Left lung (tissue), 4 donors: ENCODE measurements at regions not wholly inside any gene's neighbourhood (a gene's known extent, or its start where the extent isn't known, plus 50 kb on each side); places are given as distances from the start of the nearest gene placed in this dataset.

Experiments used
- ATAC-seq: fragments of 200-7000 bp; cut with Tn5 transposase; one replicate; pipeline ENCODE4 v1.9.1; 2020; ENCODE audit warnings: moderate library complexity
- DNase-seq, 4 donors: peaks; one replicate each; pipeline ENCODE4 v3.0.0-alpha.2; 2013 to 2020
- H3K27ac ChIP-seq, 2 donors: fragments of 200-600 bp; sonication (generic) in 1 of 2; one replicate each; pipeline versions ENCODE4 v1.5.0 to v1.8.0; 2020 to 2021
- H3K27me3 ChIP-seq, 2 donors: fragments of 200-600 bp; sonication (generic) in 1 of 2; one replicate each; pipeline versions ENCODE4 v1.5.0 to v1.8.0; 2020 to 2021
- H3K36me3 ChIP-seq, 2 donors: fragments of 200-600 bp; sonication (generic) in 1 of 2; one replicate each; pipeline versions ENCODE4 v1.5.0 to v1.8.0; 2020 to 2021
- H3K4me1 ChIP-seq, 2 donors: fragments of 200-600 bp; one replicate each; pipeline ENCODE4 v1.8.0; 2021
- H3K4me3 ChIP-seq, 2 donors: fragments of 200-600 bp; sonication (generic) in 1 of 2; one replicate each; pipeline versions ENCODE4 v1.5.0 to v1.8.0; 2020 to 2021; ENCODE audit warnings: mild to moderate bottlenecking in 1 of 2
- H3K9me3 ChIP-seq, 2 donors: fragments of 200-600 bp; sonication (generic) in 1 of 2; one replicate each; pipeline versions ENCODE4 v1.5.0 to v1.8.0; 2020 to 2021
- CTCF ChIP-seq, 2 donors: fragments of 200-600 bp; sonication (generic) in 1 of 2; IDR thresholded peaks; one replicate each; pipeline versions ENCODE4 v1.5.0 to v1.8.0; 2021; ENCODE audit warnings: antibody characterized with exemption in 2 of 2
- intact Hi-C, 2 donors: fragments of 100-400 bp; cut with DNase I; formaldehyde crosslinking; loops; one replicate each; pipeline versions ENCODE4 v1.11.2 to v1.14.2; 2022
- donor health status: DM: no; HTN: yes; CAD: no.
- donor health status: DM: no; HTN: no; CAD: no.

GRCh38 chr1:221944247-221944870, 202.5 kb upstream of the DUSP10 start:
- H3K9me3 ChIP-seq: peaks cover 0 to 23% of the 10 kb centered on the region in 2 donors
- TF ChIP-seq CTCF (IDR thresholded peaks at IDR 0.05): no peak
- H3K36me3 ChIP-seq: no peaks in the 10 kb centered on the region
- H3K27ac ChIP-seq: no peak overlapping the region
- no peak overlapping the region for H3K4me3 ChIP-seq
- H3K27me3 ChIP-seq: no peaks in the 10 kb centered on the region
- DNase-seq: no peak
- intact Hi-C loops: no loop called here
- no peak for ATAC-seq
- no peaks in the 10 kb centered on the region for H3K4me1 ChIP-seq

- Histone ChIP-seq H3K27ac (no peak overlapping the region), H3K27me3 (no peaks in the 10 kb centered on the region), H3K4me3 (no peak overlapping the region), H3K9me3 (peaks cover 0 to 16% of the 10 kb centered on the region in 2 donors), H3K4me1 (no peaks in the 10 kb centered on the region), H3K36me3 (no peaks in the 10 kb centered on the region)
- TF ChIP-seq CTCF (IDR thresholded peaks at IDR 0.05): no peak
- ATAC-seq (no peak), DNase-seq (no peak)
- intact Hi-C loops: no loop called here
These were observed 198.7 kb upstream of the DUSP10 start for GRCh38 chr1:221940631-221941030.

GRCh38 chr1:221939607-221940006, 197.7 kb upstream of the DUSP10 start:
- no peaks in the 10 kb centered on the region for H3K4me1 ChIP-seq
- no peak overlapping the region for H3K27ac ChIP-seq
- peaks cover 0 to 6% of the 10 kb centered on the region in 2 donors for H3K9me3 ChIP-seq
- intact Hi-C loops: no loop called here
- H3K4me3 ChIP-seq: no peak overlapping the region
- DNase-seq (no peak), ATAC-seq (no peak)
- no peak for TF ChIP-seq CTCF (IDR thresholded peaks at IDR 0.05)
- H3K27me3 ChIP-seq: no peaks in the 10 kb centered on the region
- no peaks in the 10 kb centered on the region for H3K36me3 ChIP-seq

- ATAC-seq: no peak
- no peak for TF ChIP-seq CTCF (IDR thresholded peaks at IDR 0.05)
- Histone ChIP-seq H3K27ac (no peak overlapping the region), H3K36me3 (no peaks in the 10 kb centered on the region), H3K27me3 (no peaks in the 10 kb centered on the region), H3K4me1 (no peaks in the 10 kb centered on the region), H3K4me3 (no peak overlapping the region), H3K9me3 (no peaks in the 10 kb centered on the region)
- intact Hi-C loops: no loop called here
- DNase-seq: no peak
These were observed 195.5 kb upstream of the DUSP10 start for GRCh38 chr1:221937155-221937953.

- no peak for TF ChIP-seq CTCF (IDR thresholded peaks at IDR 0.05)
- ATAC-seq: no peak
These were observed 191.9 kb upstream of the DUSP10 start for GRCh38 chr1:221933814-221934213.

More at GRCh38 chr1:221933814-221934213, 191.9 kb upstream of the DUSP10 start:
- Histone ChIP-seq H3K4me1 (no peaks in the 10 kb centered on the region), H3K27me3 (no peaks in the 10 kb centered on the region), H3K9me3 (no peaks in the 10 kb centered on the region), H3K4me3 (no peak overlapping the region), H3K36me3 (no peaks in the 10 kb centered on the region), H3K27ac (no peak overlapping the region)
- intact Hi-C loops: no loop called here
- no peak for DNase-seq
